ENCODE measurements at regions not wholly inside any gene's neighbourhood (a gene's known extent, or its start where the extent isn't known, plus 50 kb on each side); places are given as distances from the start of the nearest gene placed in this dataset.

DNA sequence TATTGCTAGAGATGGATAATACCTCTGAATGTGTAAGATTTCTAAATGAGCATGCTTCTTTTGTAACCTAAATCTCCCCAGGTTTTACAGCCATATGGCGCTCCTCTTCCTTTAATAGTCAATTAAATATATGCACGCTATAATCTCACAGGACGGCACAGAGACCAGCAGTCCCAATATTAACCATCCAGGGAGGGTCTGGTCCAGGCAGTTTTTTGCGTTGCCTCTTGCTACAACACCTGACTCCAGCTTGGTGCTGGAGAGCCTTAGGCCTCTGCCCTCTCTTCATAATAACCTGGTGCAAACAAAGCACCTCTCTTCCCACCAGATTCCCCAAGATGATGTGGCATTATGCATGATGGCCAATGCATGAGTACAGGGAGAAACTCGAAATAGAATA lies 183.4 kb downstream of the LY86 start:
- Histone ChIP-seq H3K4me3 (ENCODE audit: insufficient read depth, low read depth, low read length) (no peak overlapping the region), H3K27me3 (ENCODE audit: control insufficient read depth, insufficient read depth, low read length) (no peaks in the 10 kb centered on the region; the same call in 1 of the 2 replicates), H3K36me3 (replicated peaks; ENCODE audit: control insufficient read depth, insufficient read depth, low read length) (no peaks in the 10 kb centered on the region)
- no peak for DNase-seq

DNA sequence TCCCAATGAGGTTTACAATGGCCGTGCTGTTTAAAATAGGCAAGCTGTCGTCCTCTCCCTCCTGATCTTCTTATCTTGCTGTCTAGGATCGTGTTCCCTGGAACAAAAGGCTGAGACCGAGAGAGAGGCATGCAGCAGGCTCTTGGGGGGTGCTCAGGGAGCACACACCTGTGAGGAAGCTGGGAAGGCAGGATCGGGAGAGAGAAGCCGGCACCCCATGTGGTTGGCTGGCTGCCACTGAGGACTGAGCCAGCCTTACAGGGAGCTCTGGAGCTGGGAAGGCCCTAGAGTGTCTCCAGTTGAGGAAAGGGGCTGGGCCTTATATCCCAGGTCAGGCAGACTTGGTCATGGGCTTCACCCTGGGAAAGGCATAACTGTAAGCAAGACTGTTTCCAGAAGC lies 184.2 kb downstream of the LY86 start:
- DNase-seq = peak; percentile 55
- no peaks in the 10 kb centered on the region for H3K36me3 ChIP-seq (replicated peaks; ENCODE audit: control insufficient read depth, insufficient read depth, low read length)
- H3K4me3 ChIP-seq (ENCODE audit: insufficient read depth, low read depth, low read length) = no peak overlapping the region
- H3K27me3 ChIP-seq (ENCODE audit: control insufficient read depth, insufficient read depth, low read length) = no peaks in the 10 kb centered on the region; the same call in 1 of the 2 replicates

DNA sequence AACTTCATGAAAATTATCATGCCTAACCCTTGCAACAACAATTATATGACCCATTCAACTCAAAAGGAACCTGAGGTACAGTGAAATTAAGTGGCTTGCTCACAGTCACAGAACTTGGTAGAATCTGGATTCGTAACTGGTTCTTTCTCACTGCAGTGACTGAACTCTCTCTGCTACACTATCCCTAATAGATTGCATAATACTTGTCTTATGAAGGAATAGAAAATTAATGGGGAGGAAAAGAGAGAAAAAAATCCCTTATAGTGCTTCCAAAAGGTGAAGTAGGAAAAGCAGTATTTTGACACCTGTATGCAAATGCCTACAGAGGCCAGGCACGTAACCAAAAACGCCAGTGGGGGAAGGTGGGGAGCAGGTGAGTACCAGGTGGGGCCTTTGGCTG lies 186.6 kb downstream of the LY86 start:
- Histone ChIP-seq H3K36me3 (replicated peaks; ENCODE audit: control insufficient read depth, insufficient read depth, low read length) (no peaks in the 10 kb centered on the region), H3K4me3 (ENCODE audit: insufficient read depth, low read depth, low read length) (no peak overlapping the region), H3K27me3 (ENCODE audit: control insufficient read depth, insufficient read depth, low read length) (no peaks in the 10 kb centered on the region; the same call in 1 of the 2 replicates)
- no peak for DNase-seq

DNA sequence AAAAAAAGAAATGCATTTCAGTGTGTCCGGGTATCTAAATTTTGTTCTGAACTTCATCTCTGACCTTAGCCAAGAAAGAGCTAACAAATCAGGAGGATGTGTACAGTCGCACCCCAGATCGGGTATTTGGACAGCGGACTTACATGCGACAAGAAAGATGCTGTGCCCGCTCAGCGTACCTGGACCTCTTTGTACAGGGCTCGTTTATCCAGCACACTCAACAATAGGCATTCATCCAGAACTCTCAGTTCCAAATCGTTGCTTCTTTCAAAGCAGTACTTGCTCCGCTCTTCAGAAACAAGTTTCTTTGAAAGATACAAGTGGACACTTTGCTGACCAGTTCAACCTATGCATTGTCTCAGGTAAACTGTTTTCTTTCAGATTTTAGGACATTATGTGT lies 191.7 kb downstream of the LY86 start:
- no peaks in the 10 kb centered on the region for H3K36me3 ChIP-seq (replicated peaks; ENCODE audit: control insufficient read depth, insufficient read depth, low read length)
- H3K27me3 ChIP-seq (ENCODE audit: control insufficient read depth, insufficient read depth, low read length) = no peaks in the 10 kb centered on the region
- DNase-seq = no peak
- no peak overlapping the region for H3K4me3 ChIP-seq (ENCODE audit: insufficient read depth, low read depth, low read length)

DNA sequence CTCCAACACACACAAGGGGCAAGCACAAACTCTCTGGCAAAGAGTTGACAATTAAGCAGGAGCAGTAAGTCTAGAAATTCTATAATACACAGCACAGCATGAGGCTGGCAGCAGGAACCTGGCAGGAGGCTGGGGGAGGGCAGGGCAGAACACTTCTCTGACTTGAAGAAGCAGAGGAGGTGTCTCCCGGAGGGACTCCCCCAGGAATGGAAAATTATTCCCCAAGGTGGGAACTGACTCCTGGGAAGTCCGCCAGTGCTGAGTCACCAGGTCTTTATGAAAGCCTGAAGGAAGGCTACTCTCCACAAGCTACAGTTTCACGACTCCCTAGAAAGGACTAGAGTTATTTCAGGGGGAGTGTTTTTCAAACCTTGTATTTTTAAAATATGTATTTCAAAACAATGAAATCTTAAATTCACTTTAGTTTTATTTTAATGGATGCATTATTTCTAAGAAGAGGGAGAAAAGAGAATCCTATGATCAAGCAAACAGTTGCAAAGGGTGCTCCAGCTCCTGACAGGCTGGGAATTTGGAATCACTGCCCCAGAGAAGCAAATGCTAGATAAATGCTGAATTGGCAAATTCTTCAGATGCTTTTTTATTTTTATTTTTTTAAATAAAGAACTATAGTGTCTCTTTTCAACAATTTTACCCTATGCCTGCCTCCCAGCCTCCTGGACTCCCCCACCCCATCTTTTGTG lies 192.8 kb downstream of the LY86 start:
- Histone ChIP-seq H3K27me3 (ENCODE audit: control insufficient read depth, insufficient read depth, low read length) (no peaks in the 10 kb centered on the region), H3K36me3 (replicated peaks; ENCODE audit: control insufficient read depth, insufficient read depth, low read length) (no peaks in the 10 kb centered on the region), H3K4me3 (ENCODE audit: insufficient read depth, low read depth, low read length) (no peak overlapping the region)
- DNase-seq = no peak

DNA sequence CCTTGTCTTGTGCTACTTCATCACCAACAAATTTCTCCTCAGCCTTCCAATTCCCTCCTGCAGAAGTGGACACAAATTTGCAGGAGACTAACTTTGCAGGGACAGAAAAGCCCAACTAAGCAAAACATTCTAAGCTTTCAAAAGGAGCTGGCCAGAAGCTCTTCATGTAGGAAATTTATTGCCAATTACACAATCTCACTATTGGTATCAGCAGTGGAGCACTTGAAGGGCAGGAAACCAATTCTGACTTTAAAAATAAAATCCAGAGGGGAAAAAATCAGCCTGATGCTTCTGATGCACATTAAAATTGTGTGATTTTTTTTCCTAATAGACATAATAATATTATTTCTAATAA lies 193.3 kb downstream of the LY86 start:
- Histone ChIP-seq H3K27me3 (ENCODE audit: control insufficient read depth, insufficient read depth, low read length) (no peaks in the 10 kb centered on the region), H3K4me3 (ENCODE audit: insufficient read depth, low read depth, low read length) (no peak overlapping the region), H3K36me3 (replicated peaks; ENCODE audit: control insufficient read depth, insufficient read depth, low read length) (no peaks in the 10 kb centered on the region)
- no peak for DNase-seq

DNA sequence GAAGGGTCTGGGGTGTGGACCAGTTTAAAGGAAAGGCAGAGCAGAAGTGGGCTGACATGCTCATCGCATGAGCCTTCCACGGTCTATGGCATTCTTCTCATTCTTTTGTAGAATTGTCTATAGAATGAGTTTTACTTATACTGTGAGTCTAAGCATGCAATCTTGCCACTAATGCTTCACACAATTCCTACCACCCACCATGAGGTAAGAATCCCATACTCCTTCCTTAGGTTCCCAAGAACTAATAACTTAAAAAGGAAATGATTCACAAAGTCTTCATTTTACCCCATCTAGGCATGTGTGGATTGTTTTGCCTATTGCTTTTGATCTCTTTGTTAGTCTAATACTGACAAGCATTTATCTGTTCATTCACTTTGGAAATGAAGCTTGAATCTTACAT lies 195.2 kb downstream of the LY86 start:
- no peak for DNase-seq
- Histone ChIP-seq H3K4me3 (ENCODE audit: insufficient read depth, low read depth, low read length) (no peak overlapping the region), H3K27me3 (ENCODE audit: control insufficient read depth, insufficient read depth, low read length) (no peaks in the 10 kb centered on the region), H3K36me3 (replicated peaks; ENCODE audit: control insufficient read depth, insufficient read depth, low read length) (no peaks in the 10 kb centered on the region)

DNA sequence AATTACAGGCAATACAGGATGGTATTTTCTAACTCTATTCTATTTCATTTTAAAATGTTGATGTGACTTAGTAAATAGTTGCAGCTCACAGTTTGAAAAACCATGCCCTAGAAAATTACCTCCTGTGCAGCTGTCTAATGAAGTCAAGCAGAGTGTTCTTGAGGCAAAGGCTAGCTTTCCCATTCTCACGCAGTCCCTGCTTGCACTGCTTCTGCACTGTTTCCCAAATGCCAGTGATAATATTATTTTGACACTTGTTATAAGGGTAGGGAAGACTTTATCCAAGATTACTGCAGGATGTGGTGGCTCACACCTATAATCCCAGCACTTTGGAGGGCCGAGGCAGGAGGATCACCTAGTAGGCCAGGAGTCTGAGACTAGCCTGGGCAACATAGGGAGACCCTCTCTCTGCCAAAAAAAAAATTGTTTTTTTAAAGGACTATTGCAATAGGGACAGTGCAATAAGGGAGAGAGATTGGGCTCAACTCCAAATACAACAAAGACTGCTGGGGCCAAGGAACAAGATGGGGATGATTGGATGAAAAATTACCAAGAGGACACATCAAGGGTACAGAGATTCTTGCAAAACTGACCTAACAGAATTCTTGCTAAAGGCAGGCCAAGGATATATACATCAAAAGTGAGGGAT lies 196.1 kb downstream of the LY86 start:
- Histone ChIP-seq H3K27me3 (ENCODE audit: control insufficient read depth, insufficient read depth, low read length) (no peaks in the 10 kb centered on the region), H3K36me3 (replicated peaks; ENCODE audit: control insufficient read depth, insufficient read depth, low read length) (no peaks in the 10 kb centered on the region), H3K4me3 (ENCODE audit: insufficient read depth, low read depth, low read length) (no peak overlapping the region)
- DNase-seq = no peak

DNA sequence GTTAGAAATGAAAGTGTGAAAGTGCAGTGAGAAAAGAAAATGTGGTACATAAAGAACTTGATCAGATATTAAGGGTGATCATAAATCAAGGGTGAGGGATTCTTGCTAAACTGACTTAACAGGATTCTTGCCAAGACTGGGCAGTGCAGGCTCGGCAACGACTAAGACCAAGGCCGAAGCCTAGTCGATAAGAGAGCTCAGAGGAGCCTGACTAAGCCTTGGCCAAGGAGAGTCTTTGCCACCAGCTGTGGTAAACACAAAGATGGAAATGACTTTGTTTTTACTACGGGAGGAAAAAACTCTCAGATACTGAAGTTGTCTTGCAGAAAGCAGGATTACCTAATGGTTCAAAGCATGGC lies 196.6 kb downstream of the LY86 start:
- Histone ChIP-seq H3K4me3 (ENCODE audit: insufficient read depth, low read depth, low read length) (no peak overlapping the region), H3K36me3 (replicated peaks; ENCODE audit: control insufficient read depth, insufficient read depth, low read length) (no peaks in the 10 kb centered on the region), H3K27me3 (ENCODE audit: control insufficient read depth, insufficient read depth, low read length) (no peaks in the 10 kb centered on the region)
- no peak for DNase-seq

DNA sequence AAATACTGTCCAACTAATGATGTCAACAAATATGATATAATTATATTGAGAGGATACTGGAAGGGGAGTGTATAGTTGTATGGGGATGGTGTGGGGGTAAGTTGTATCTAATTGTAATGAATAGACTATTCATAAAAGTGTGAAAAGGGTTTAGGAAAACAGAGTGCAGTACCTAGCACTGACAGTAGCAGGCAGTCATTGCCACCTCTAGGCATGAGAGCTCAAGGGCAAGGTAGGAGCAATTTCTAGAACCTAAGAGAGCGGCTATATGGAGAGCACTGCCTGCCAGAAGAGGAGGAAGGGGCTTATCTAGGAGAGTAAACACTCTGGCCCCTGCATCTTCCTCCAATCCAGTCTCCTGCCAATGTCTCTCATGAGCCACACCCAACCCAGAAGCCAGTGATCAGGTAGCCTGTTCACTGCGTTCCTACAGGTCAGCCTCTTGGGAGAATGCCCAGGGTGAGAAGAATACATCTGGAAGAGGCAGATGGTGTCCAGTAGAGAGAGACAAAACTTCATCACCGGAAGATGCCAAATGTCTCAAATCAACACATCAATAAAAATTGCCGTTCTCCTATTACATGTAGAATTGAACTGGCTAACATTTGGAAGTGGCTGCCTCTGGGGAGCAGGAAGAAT lies 200.0 kb downstream of the LY86 start:
- Histone ChIP-seq H3K27me3 (ENCODE audit: control insufficient read depth, insufficient read depth, low read length) (peaks cover 2% of the 10 kb centered on the region; the same call in 1 of the 2 replicates), H3K36me3 (replicated peaks; ENCODE audit: control insufficient read depth, insufficient read depth, low read length) (no peaks in the 10 kb centered on the region), H3K4me3 (ENCODE audit: insufficient read depth, low read depth, low read length) (no peak overlapping the region)
- DNase-seq = peak; percentile 59

DNA sequence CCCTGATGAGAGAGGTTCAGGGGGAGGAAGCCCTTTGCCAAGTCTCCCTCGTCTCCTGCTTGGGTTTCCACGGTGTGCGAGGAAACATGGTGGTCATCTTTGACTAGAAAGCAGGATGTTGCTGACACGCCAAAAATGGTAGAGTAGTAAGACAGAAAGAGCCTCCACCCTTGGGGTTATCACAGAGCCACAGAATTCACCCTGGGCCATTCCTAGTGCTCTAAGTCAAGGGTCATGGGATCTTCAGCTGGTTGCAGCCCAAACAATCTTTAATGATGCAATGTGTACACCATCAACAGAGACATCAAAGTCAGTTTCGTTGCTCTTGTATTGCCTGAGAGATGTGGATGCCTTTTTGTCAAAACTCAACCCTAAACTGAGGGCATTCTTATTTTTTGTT lies 201.9 kb downstream of the LY86 start:
- no peak for DNase-seq
- Histone ChIP-seq H3K4me3 (ENCODE audit: insufficient read depth, low read depth, low read length) (no peak overlapping the region), H3K27me3 (ENCODE audit: control insufficient read depth, insufficient read depth, low read length) (peaks cover 2% of the 10 kb centered on the region; the same call in 1 of the 2 replicates), H3K36me3 (replicated peaks; ENCODE audit: control insufficient read depth, insufficient read depth, low read length) (no peaks in the 10 kb centered on the region)

DNA sequence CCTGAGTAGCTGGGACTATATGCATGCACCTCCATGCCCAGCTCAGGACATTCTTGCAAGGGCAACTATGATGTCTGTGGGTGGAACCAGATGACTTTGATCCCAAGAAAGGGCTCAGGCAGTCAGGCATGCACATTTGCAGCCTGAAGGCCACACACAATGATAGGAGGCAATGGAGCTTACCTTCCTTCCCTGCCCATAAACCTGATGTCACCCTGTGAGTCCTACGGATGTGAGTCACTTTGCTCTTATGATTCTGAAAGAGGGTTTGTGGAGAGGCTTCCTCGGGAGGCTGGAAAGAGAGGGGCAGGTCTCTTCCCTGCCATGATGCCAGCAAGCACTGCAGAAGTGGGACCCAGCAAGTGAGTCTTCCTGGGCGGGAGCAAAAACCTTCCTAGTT lies 202.4 kb downstream of the LY86 start:
- no peak overlapping the region for H3K4me3 ChIP-seq (ENCODE audit: insufficient read depth, low read depth, low read length)
- DNase-seq = no peak
- peaks cover 2% of the 10 kb centered on the region; the same call in 1 of the 2 replicates for H3K27me3 ChIP-seq (ENCODE audit: control insufficient read depth, insufficient read depth, low read length)
- no peaks in the 10 kb centered on the region for H3K36me3 ChIP-seq (replicated peaks; ENCODE audit: control insufficient read depth, insufficient read depth, low read length)

DNA sequence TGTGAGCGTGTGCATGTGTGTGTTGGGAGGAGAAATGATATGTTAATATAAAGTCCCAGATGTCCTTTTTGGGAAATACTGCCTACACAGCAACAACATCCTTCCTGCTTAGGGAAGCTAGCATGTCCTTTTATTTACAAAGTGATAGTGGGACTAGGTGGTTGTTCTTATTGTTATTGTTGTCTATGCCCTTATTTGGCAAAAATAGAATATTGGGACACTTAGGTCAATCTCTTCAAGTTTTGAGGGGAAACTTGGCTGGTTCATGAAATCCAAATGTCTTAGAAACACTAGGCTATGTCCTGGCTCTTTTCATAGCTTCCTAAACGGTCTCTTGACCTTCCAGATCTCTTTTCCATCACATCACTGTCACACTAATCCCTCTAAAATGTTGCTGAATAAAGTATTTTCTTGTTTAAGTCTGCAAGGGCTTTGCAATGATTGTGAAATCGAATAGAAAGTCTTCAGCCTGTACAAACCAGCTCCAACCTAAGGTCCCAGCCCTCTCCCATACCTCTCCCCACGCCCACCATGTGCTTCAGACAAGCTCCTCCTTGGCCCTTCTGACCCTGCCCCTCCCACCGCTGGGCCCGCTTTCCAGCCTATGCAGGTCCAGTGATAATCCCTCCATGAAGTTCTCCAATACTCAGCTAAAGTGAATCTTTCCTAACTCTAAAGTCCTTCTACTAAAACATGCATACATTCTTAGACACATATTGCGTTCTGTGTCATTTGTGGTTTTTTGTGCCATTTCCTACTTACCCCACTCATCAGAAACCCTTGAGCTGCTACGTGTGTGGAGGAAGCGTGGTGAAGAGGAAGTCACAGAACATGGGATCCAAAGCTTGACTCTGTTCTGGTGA lies 205.1 kb downstream of the LY86 start:
- no peak for DNase-seq
- no peak overlapping the region for H3K4me3 ChIP-seq (ENCODE audit: insufficient read depth, low read depth, low read length)
- peaks cover 2% of the 10 kb centered on the region; the same call in 1 of the 2 replicates for H3K27me3 ChIP-seq (ENCODE audit: control insufficient read depth, insufficient read depth, low read length)
- H3K36me3 ChIP-seq (replicated peaks; ENCODE audit: control insufficient read depth, insufficient read depth, low read length) = no peaks in the 10 kb centered on the region

DNA sequence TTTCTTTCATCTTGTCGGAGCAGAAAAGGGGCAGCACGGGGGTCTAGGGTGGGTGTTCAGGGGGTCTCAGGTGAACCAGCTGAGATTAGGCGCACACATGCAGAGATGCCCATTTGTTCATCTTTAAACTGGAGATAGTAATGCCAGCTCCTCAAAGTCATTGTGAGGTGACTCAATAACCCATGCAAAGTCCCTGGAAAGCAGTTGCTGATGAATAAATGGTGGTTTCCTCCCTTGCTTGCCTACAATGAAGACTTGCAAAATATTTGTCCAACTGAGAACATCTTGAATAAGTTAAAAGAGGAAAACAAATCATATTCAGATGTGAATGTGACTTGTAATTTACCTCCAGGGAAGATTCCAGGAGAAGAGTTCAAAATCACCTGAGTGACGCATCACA lies 206.9 kb downstream of the LY86 start:
- Histone ChIP-seq H3K27me3 (ENCODE audit: control insufficient read depth, insufficient read depth, low read length) (peaks cover 2% of the 10 kb centered on the region; the same call in 1 of the 2 replicates), H3K4me3 (ENCODE audit: insufficient read depth, low read depth, low read length) (no peak overlapping the region), H3K36me3 (replicated peaks; ENCODE audit: control insufficient read depth, insufficient read depth, low read length) (no peaks in the 10 kb centered on the region)
- no peak for DNase-seq
